HL-60 (cell line): ENCODE measurements at regions not wholly inside any gene's neighbourhood (a gene's known extent, or its start where the extent isn't known, plus 50 kb on each side); places are given as distances from the start of the nearest gene placed in this dataset.

Experiments used
- DNase-seq, 2 experiments: peaks; one replicate each; pipeline ENCODE4 v3.0.0-alpha.2; 2010 to 2020; ENCODE audit warnings: low read depth in 1 of 2, low spot score in 1 of 2
- H3K27ac ChIP-seq: fragments of 250-450 bp; sonication (Bioruptor Pico); replicated peaks from 2 replicates; pipeline ENCODE4 v1.5.1; 2020; ENCODE audit warnings: mild to moderate bottlenecking, moderate library complexity
- H3K27me3 ChIP-seq: fragments of 250-450 bp; sonication (Bioruptor Pico); 2 replicates; pipeline ENCODE4 v1.5.1; 2021; ENCODE audit warnings: mild to moderate bottlenecking, moderate library complexity; ENCODE audit not compliant: insufficient read depth, poor library complexity, severe bottlenecking
- H3K4me3 ChIP-seq: replicated peaks from 2 replicates; pipeline ENCODE4 v1.5.1; 2011; ENCODE audit warnings: mild to moderate bottlenecking, control low read depth, low read length; ENCODE audit not compliant: insufficient read depth
- CTCF ChIP-seq: IDR thresholded peaks from one replicate; pipeline ENCODE4 v1.5.1; 2011; ENCODE audit warnings: low read length, control low read depth, inconsistent platforms; ENCODE audit not compliant: insufficient read depth
- GABPA ChIP-seq: IDR thresholded peaks from 2 replicates; pipeline ENCODE4 v1.6.1; 2012; ENCODE audit warnings: low read depth
- POLR2AphosphoS5 ChIP-seq: IDR thresholded peaks from 2 replicates; pipeline ENCODE4 v1.6.1; 2012; ENCODE audit warnings: low read depth
- REST ChIP-seq: IDR thresholded peaks from 2 replicates; pipeline ENCODE4 v1.6.1; 2012; ENCODE audit warnings: low read depth; ENCODE audit not compliant: insufficient replicate concordance
- SPI1 ChIP-seq: IDR thresholded peaks from 2 replicates; pipeline ENCODE4 v1.6.1; 2012; ENCODE audit warnings: low read depth, mild to moderate bottlenecking, borderline replicate concordance

- peak; percentile 2 to 3 for DNase-seq
- no peak for TF ChIP-seq REST
- no peak for TF ChIP-seq GABPA
- no peak for TF ChIP-seq POLR2AphosphoS5
- no peak for TF ChIP-seq CTCF
- TF ChIP-seq SPI1 = no peak
- Histone ChIP-seq H3K27ac (no peak overlapping the region), H3K4me3 (no peak overlapping the region), H3K27me3 (no peaks in the 10 kb centered on the region)
Observed at GRCh38 chr5:68464424-68464823, 248.9 kb downstream of the PIK3R1 start.

GRCh38 chr5:68465133-68465532 is 249.6 kb downstream of the PIK3R1 start:
- no peak for TF ChIP-seq SPI1
- TF ChIP-seq GABPA = no peak
- no peak for TF ChIP-seq REST
- no peak for TF ChIP-seq POLR2AphosphoS5
- TF ChIP-seq CTCF = no peak
- Histone ChIP-seq H3K27me3 (no peaks in the 10 kb centered on the region), H3K27ac (no peak overlapping the region), H3K4me3 (no peak overlapping the region)
- DNase-seq = no peak

GRCh38 chr5:68465934-68466551 is 250.5 kb downstream of the PIK3R1 start:
- Histone ChIP-seq H3K27ac (no peak overlapping the region), H3K4me3 (no peak overlapping the region), H3K27me3 (no peaks in the 10 kb centered on the region)
- TF ChIP-seq CTCF (no peak), SPI1 (no peak), GABPA (no peak), REST (no peak), POLR2AphosphoS5 (no peak)
- DNase-seq = no peak
